ENCODE measurements at regions not wholly inside any gene's neighbourhood (a gene's known extent, or its start where the extent isn't known, plus 50 kb on each side); places are given as distances from the start of the nearest gene placed in this dataset.

DNA sequence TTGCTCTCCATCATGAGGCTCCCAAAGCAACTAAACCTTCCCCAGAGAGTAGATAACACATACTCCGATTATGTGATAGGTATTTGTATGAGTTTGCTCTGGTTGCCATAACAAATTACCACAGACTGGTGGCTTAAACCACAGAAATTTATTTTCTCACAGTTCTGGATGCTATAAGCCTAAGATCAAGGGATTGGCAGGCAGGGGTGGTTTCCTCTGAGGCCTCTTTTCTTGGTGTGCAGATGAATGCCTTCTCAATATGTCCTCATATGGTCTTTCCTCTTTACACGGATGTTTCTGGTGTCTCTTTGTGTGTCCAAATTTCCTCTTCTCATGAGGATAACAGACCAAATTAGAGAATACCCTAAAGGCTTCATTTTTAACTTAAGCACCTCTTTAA is 285.8 kb upstream of the GRIP1 start:
- peaks cover 10% of the 10 kb centered on the region for H3K4me1 ChIP-seq (ENCODE audit: control insufficient read depth, extremely low read depth, insufficient read depth, low read length)
- FAIRE-seq, result no peak
- H3K9me3 ChIP-seq (ENCODE audit: control insufficient read depth, low read depth, low read length), result no peaks in the 10 kb centered on the region
- H3K4me3 ChIP-seq (ENCODE audit: control insufficient read depth in 2 of 3, extremely low read depth in 1 of 3, insufficient read depth in 2 of 3, low read depth in 1 of 3, low read length in 3 of 3), result no peak overlapping the region
- no peaks in the 10 kb centered on the region for H3K79me2 ChIP-seq (ENCODE audit: control insufficient read depth, insufficient read depth, low read length)
- H3K27me3 ChIP-seq (ENCODE audit: control insufficient read depth, extremely low read depth, insufficient read depth, low read length), result no peaks in the 10 kb centered on the region
- no peak for DNase-seq (ENCODE audit: low read depth, low spot score)
- TF ChIP-seq, protein P1, sequence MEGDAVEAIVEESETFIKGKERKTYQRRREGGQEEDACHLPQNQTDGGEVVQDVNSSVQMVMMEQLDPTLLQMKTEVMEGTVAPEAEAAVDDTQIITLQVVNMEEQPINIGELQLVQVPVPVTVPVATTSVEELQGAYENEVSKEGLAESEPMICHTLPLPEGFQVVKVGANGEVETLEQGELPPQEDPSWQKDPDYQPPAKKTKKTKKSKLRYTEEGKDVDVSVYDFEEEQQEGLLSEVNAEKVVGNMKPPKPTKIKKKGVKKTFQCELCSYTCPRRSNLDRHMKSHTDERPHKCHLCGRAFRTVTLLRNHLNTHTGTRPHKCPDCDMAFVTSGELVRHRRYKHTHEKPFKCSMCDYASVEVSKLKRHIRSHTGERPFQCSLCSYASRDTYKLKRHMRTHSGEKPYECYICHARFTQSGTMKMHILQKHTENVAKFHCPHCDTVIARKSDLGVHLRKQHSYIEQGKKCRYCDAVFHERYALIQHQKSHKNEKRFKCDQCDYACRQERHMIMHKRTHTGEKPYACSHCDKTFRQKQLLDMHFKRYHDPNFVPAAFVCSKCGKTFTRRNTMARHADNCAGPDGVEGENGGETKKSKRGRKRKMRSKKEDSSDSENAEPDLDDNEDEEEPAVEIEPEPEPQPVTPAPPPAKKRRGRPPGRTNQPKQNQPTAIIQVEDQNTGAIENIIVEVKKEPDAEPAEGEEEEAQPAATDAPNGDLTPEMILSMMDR (optimal IDR thresholded peaks at IDR 0.05 in 1 of 3, IDR thresholded peaks at IDR 0.05 in 1 of 3, conservative IDR thresholded peaks at IDR 0.05 in 1 of 3; ENCODE audit: extremely low read depth in 1 of 3, insufficient read depth in 2 of 3, low read length in 3 of 3), result no peak
- no peak for TF ChIP-seq EZH2 (IDR thresholded peaks at IDR 0.05; ENCODE audit: low read length)
- H3K27ac ChIP-seq (ENCODE audit: control insufficient read depth, insufficient read depth, low read length), result no peak overlapping the region
- no peaks in the 10 kb centered on the region for H3K9me1 ChIP-seq (ENCODE audit: control insufficient read depth, extremely low read depth, insufficient read depth, low read length)
- no peak overlapping the region for H3K9ac ChIP-seq (ENCODE audit: control insufficient read depth, extremely low read depth, insufficient read depth, low read length)
- H4K20me1 ChIP-seq (ENCODE audit: control insufficient read depth, extremely low read depth, insufficient read depth, low read length), result no peaks in the 10 kb centered on the region
- no peak overlapping the region for H3K4me2 ChIP-seq (ENCODE audit: control insufficient read depth, extremely low read depth, insufficient read depth, low read depth, low read length)
- H2AFZ ChIP-seq (ENCODE audit: control insufficient read depth, low read length), result no peak overlapping the region
- dilution Hi-C loops (cut with MboI; ENCODE audit: extremely low pct_ligation_motif_present, low sequenced_read_pairs), result no loop called here
- H3K36me3 ChIP-seq (ENCODE audit: control insufficient read depth in 2 of 2, extremely low read depth in 1 of 2, insufficient read depth in 2 of 2, low read length in 2 of 2), result no peaks in the 10 kb centered on the region

DNA sequence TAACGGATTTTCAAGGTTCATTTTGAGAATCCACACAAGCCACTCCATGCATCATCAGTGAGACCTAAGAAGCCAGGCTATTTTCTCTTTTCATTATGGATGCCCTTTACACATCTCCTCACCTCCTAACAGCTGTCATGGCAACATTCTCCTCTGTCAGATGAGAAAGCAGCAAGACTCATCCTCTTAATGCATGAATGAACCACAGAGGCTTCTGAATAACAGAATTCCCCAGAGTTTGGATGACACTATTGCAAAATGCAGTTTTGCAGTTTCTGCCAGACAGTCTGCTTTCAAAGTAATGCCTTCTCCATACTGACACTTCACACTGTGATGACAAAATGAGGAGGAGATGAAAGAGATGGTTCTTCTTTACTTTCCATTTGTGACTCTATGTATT is 286.7 kb upstream of the GRIP1 start:
- H3K36me3 ChIP-seq (ENCODE audit: control insufficient read depth in 2 of 2, extremely low read depth in 1 of 2, insufficient read depth in 2 of 2, low read length in 2 of 2), result no peaks in the 10 kb centered on the region
- H2AFZ ChIP-seq (ENCODE audit: control insufficient read depth, low read length), result no peak overlapping the region
- no peaks in the 10 kb centered on the region for H3K79me2 ChIP-seq (ENCODE audit: control insufficient read depth, insufficient read depth, low read length)
- no peak overlapping the region for H3K4me3 ChIP-seq (ENCODE audit: control insufficient read depth in 2 of 3, extremely low read depth in 1 of 3, insufficient read depth in 2 of 3, low read depth in 1 of 3, low read length in 3 of 3)
- H3K9ac ChIP-seq (ENCODE audit: control insufficient read depth, extremely low read depth, insufficient read depth, low read length), result no peak overlapping the region
- H3K4me1 ChIP-seq (ENCODE audit: control insufficient read depth, extremely low read depth, insufficient read depth, low read length), result peaks cover 10% of the 10 kb centered on the region
- dilution Hi-C loops (cut with MboI; ENCODE audit: extremely low pct_ligation_motif_present, low sequenced_read_pairs), result no loop called here
- FAIRE-seq, result no peak
- H3K27me3 ChIP-seq (ENCODE audit: control insufficient read depth, extremely low read depth, insufficient read depth, low read length), result no peaks in the 10 kb centered on the region
- no peaks in the 10 kb centered on the region for H4K20me1 ChIP-seq (ENCODE audit: control insufficient read depth, extremely low read depth, insufficient read depth, low read length)
- no peaks in the 10 kb centered on the region for H3K9me3 ChIP-seq (ENCODE audit: control insufficient read depth, low read depth, low read length)
- TF ChIP-seq, protein P1 (optimal IDR thresholded peaks at IDR 0.05 in 1 of 3, IDR thresholded peaks at IDR 0.05 in 1 of 3, conservative IDR thresholded peaks at IDR 0.05 in 1 of 3; ENCODE audit: extremely low read depth in 1 of 3, insufficient read depth in 2 of 3, low read length in 3 of 3), result no peak
- no peak for TF ChIP-seq EZH2 (IDR thresholded peaks at IDR 0.05; ENCODE audit: low read length)
- H3K27ac ChIP-seq (ENCODE audit: control insufficient read depth, insufficient read depth, low read length), result no peak overlapping the region
- no peak overlapping the region for H3K4me2 ChIP-seq (ENCODE audit: control insufficient read depth, extremely low read depth, insufficient read depth, low read depth, low read length)
- DNase-seq (ENCODE audit: low read depth, low spot score), result no peak
- H3K9me1 ChIP-seq (ENCODE audit: control insufficient read depth, extremely low read depth, insufficient read depth, low read length), result no peaks in the 10 kb centered on the region

Data from keratinocyte (primary cell).